ENCODE measurements at regions not wholly inside any gene's neighbourhood (a gene's known extent, or its start where the extent isn't known, plus 50 kb on each side); places are given as distances from the start of the nearest gene placed in this dataset.

DNA sequence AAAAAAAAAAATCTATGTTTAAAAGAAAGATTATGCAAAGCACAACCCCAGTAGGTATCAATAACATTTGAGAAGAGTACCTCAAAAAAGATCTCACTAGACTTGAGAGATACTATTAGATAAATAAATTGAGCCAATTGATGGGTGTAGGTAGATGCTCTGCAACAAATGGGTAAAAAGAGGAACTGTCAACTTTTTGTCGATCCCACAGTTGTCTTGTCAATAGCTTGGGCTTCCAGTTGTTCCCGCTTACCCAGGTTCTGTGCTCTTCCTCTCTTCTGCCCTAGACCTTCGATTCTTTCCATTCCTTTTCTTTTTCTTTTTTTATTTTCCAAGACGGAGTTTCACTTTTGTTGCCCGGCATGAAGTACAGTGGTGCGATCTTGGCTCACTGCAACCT, 226.9 kb downstream of the SOX4 start (continued):
- TF ChIP-seq FOXJ3 (CRISPR knock-in tag; IDR thresholded peaks at IDR 0.05) (no peak), TCF12 (IDR thresholded peaks at IDR 0.05) (no peak), RAD21 (IDR thresholded peaks at IDR 0.05; ENCODE audit: low read length) (no peak)
- TF ChIP-seq, protein P1, sequence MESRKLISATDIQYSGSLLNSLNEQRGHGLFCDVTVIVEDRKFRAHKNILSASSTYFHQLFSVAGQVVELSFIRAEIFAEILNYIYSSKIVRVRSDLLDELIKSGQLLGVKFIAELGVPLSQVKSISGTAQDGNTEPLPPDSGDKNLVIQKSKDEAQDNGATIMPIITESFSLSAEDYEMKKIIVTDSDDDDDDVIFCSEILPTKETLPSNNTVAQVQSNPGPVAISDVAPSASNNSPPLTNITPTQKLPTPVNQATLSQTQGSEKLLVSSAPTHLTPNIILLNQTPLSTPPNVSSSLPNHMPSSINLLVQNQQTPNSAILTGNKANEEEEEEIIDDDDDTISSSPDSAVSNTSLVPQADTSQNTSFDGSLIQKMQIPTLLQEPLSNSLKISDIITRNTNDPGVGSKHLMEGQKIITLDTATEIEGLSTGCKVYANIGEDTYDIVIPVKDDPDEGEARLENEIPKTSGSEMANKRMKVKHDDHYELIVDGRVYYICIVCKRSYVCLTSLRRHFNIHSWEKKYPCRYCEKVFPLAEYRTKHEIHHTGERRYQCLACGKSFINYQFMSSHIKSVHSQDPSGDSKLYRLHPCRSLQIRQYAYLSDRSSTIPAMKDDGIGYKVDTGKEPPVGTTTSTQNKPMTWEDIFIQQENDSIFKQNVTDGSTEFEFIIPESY (IDR thresholded peaks at IDR 0.05; ENCODE audit: borderline replicate concordance, low read depth): no peak

GRCh38 chr6:21823371-21823770, 229.8 kb downstream of the SOX4 start:
- Histone ChIP-seq H3K9me2 (no peaks in the 10 kb centered on the region), H4K20me1 (ENCODE audit: insufficient read depth) (no peaks in the 10 kb centered on the region), H2AFZ (ENCODE audit: low read depth) (no peak overlapping the region), H3F3A (replicated peaks; ENCODE audit: insufficient read depth) (no peaks in the 10 kb centered on the region), H3K27me3 (ENCODE audit: insufficient read depth) (no peaks in the 10 kb centered on the region), H3K36me3 (replicated peaks in 1 of 2; ENCODE audit: control insufficient read depth in 1 of 2, insufficient read depth in 2 of 2, low read length in 1 of 2) (no peaks in the 10 kb centered on the region), H3K4me1 (ENCODE audit: control insufficient read depth in 1 of 2, insufficient read depth in 2 of 2, low read depth in 1 of 2, low read length in 1 of 2) (peaks cover 2 to 22% of the 10 kb centered on the region in 2 experiments; a peak in 2 of 4 replicates), H3K79me2 (ENCODE audit: insufficient read depth) (no peaks in the 10 kb centered on the region), H3K4me3 (ENCODE audit: low read depth in 2 of 2, low read length in 1 of 2) (no peak overlapping the region), H3K4me2 (no peak overlapping the region), H3K9me3 (no peaks in the 10 kb centered on the region), H3K27ac (ENCODE audit: low read depth in 2 of 2, low read length in 1 of 2) (peak overlapping the region in 1 of 2 experiments; percentile 24; a peak in 1 of 4 replicates), H3K9ac (no peak overlapping the region)
- CTCF ChIA-PET: interaction anchor here (0.9 to 1.2 kb wide), 2 partner anchors 10 to 11 kb away, joined by 4 read pairs; no protein-coding TSS in a partner anchor
- 52% methylated on average over 1 of the region's 1 CpG for WGBS (ENCODE audit: low lambda C conversion rate)
- POLR2A ChIA-PET: no interaction called here
- DNase-seq: no peak
- TF ChIP-seq IRF3 (IDR thresholded peaks at IDR 0.05; ENCODE audit: low read depth, low read length): no peak
- TF ChIP-seq NFIC (IDR thresholded peaks at IDR 0.05; ENCODE audit: borderline replicate concordance): no peak
- no peak for TF ChIP-seq TAF1 (IDR thresholded peaks at IDR 0.05; ENCODE audit: borderline replicate concordance, low read depth, low read length)
- TF ChIP-seq YY1 (IDR thresholded peaks at IDR 0.05; ENCODE audit: low read depth): no peak
- TF ChIP-seq, protein P2, sequence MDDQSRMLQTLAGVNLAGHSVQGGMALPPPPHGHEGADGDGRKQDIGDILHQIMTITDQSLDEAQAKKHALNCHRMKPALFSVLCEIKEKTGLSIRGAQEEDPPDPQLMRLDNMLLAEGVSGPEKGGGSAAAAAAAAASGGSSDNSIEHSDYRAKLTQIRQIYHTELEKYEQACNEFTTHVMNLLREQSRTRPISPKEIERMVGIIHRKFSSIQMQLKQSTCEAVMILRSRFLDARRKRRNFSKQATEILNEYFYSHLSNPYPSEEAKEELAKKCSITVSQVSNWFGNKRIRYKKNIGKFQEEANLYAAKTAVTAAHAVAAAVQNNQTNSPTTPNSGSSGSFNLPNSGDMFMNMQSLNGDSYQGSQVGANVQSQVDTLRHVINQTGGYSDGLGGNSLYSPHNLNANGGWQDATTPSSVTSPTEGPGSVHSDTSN (IDR thresholded peaks at IDR 0.05): no peak
- no peak for TF ChIP-seq TCF12 (IDR thresholded peaks at IDR 0.05)
- no peak for TF ChIP-seq MXI1 (IDR thresholded peaks at IDR 0.05; ENCODE audit: low read depth, low read length)
- TF ChIP-seq JUND (IDR thresholded peaks at IDR 0.05): no peak
- no peak for TF ChIP-seq RCOR1 (IDR thresholded peaks at IDR 0.05; ENCODE audit: low read length)
- no peak for TF ChIP-seq FOSL2 (IDR thresholded peaks at IDR 0.05; ENCODE audit: borderline replicate concordance, low read depth)
- TF ChIP-seq SIN3A (IDR thresholded peaks at IDR 0.05; ENCODE audit: borderline replicate concordance, low read depth, low read length): no peak
- no peak for TF ChIP-seq TEAD4 (IDR thresholded peaks at IDR 0.05; ENCODE audit: borderline replicate concordance, insufficient read depth)
- no peak for TF ChIP-seq CTCF (IDR thresholded peaks at IDR 0.05)
- TF ChIP-seq, protein P3, sequence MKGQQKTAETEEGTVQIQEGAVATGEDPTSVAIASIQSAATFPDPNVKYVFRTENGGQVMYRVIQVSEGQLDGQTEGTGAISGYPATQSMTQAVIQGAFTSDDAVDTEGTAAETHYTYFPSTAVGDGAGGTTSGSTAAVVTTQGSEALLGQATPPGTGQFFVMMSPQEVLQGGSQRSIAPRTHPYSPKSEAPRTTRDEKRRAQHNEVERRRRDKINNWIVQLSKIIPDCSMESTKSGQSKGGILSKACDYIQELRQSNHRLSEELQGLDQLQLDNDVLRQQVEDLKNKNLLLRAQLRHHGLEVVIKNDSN (IDR thresholded peaks at IDR 0.05; ENCODE audit: borderline replicate concordance, low read depth): no peak
